NCI-H345 treated with DMSO at 0.1 percent for 48 hours (cell line): ENCODE measurements at regions not wholly inside any gene's neighbourhood (a gene's known extent, or its start where the extent isn't known, plus 50 kb on each side); places are given as distances from the start of the nearest gene placed in this dataset.
"Not testable (repeated sequence)": the region's sequence is repeated elsewhere in the genome, so short reads cannot be mapped to it uniquely, and the experiment has no call there.

Experiments
- DNase-seq: peaks from one replicate; lab custom pipeline; 2025; ENCODE audit not compliant: unreplicated experiment; lab: John Stamatoyannopoulos, UW

DNA sequence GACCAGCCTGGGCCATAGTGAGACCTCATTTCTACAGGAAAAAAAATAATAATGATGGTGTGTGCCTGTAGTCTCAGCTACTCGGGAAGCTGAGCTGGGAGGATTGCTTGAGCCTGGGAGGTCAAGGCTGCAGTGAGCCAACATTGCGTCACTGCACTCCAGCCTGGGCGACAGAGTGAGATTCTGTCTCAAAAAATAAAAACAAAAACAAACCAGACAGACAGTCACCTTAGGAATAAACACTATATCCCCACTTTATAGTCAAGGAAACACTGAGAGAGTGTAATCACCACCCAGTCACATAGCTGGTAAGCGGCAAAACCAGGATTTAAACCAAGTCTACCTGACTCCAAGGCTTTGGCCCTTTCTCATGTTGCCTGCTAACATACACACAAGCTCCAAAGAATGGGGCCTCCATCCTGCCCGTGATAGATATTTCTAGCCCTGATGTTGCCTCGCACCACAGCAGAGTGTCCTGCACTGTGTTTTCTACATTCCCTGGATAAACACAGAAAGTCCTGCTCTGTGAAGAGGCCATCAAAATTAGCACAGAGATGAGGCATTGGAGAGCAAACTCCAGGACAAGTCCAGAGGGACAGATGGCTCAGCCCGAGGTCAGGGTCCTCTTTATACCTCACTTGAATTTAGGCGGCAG is 66.1 kb upstream of the SMURF2 start:
- DNase-seq: no peak

- not testable (repeated sequence) for DNase-seq
Measured at GRCh38 chr17:64726025-64726424, 63.9 kb upstream of the SMURF2 start.

GRCh38 chr17:64724246-64724645 is 62.1 kb upstream of the SMURF2 start:
- DNase-seq: not testable (repeated sequence)

GRCh38 chr17:64723781-64724180 is 61.7 kb upstream of the SMURF2 start:
- DNase-seq: no peak

DNA sequence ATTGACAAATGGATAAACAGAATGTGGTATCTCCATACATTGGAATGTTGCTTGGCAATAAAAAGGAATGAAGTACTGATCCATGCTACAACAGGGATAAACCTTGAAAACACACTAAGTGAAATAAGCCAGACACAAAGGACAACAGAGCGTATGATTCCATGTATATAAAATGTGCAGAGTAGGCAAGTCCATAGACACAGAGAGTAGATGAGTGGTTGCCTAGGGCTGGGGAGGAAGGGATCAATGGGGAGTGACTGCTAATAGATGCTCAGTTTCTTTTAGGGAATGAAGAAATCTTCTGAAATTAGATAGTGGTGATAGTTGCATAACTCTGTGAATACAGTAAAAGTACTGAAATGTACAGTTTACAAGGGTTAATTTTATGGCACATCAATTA is 59.4 kb upstream of the SMURF2 start:
- not testable (repeated sequence) for DNase-seq

DNA sequence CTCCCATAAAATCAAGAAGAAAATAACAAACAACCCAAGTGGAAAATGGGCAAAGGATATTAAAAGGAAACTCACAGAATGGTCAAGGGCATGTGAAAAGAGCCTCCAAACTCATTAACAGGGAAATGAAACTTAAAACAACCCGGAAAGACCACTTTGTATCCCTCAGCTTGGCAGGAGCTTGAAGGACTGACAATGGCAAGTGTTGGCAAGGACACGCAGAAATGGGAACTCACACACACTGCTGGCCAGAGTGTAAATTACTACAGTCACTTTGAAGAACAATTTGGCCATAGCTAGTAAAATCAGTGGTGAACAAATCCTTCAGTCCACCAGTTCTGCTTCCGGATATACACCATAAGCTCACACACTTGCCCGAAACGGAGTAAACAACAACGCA is 58.1 kb upstream of the SMURF2 start:
- not testable (repeated sequence) for DNase-seq

- DNase-seq: not testable (repeated sequence)
Measured at GRCh38 chr17:64719517-64719916, 57.4 kb upstream of the SMURF2 start.

DNA sequence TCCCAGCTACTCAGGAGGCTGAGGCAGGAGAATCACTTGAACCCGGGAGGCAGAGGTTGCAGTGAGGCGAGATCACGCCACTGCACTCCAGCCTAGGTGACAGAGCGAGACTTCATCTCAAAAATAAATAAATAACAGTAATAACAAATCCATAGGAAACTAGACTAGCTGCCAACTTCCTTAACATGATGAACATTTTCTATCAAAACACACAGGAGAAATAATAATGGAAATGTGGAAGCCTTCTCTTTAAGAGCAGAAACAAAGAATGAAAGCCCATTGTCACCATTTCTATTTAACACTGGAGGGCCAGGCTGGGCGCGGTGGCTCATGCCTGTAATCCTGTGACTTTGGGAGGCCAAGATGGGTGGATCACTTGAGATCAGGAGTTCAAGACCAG is 56.7 kb upstream of the SMURF2 start:
- not testable (repeated sequence) for DNase-seq

- DNase-seq: no peak
Measured at GRCh38 chr17:64718058-64718457, 56.0 kb upstream of the SMURF2 start.

DNA sequence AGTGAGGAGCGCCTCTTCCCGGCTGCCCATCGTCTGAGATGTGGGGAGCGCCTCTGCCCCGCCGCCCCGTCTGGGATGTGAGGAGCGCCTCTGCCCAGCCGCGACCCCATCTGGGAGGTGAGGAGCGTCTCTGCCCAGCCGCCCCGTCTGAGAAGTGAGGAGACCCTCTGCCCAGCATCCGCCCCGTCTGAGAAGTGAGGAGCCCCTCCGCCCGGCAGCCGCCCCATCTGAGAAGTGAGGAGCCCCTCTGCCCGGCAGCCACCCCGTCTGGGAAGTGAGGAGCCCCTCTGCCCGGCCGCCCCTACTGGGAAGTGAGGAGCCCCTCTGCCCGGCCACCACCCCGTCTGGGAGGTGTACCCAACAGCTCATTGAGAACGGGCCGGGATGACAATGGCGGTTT is 54.4 kb upstream of the SMURF2 start:
- DNase-seq: not testable (repeated sequence)

DNA sequence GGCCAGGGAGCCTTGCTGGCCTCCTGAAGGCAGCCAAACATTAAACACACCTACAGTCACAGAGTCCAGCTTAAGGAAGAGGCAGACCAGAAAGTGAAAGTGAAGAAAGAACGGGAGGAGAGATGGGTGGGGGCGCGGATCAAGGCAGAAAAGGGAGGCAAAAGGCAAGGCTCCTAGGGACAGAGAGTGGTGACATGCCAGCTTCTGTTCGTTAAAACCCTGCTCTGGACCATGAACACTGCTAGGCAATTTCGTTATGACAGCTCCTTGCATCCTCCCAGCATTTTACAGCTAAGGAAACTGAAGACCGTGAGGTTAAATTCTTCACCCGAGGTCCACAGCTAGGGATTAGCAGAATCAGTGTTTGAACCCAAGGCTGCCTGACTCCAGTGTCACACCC is 51.7 kb upstream of the SMURF2 start:
- DNase-seq: not testable (repeated sequence)

GRCh38 chr17:64712557-64713351 is 50.6 kb upstream of the SMURF2 start:
- not testable (repeated sequence) for DNase-seq
